Activated CD8-positive, alpha-beta memory T cell treated with anti-CD3 and anti-CD28 coated beads for 1 hour (primary cell): ENCODE measurements at regions not wholly inside any gene's neighbourhood (a gene's known extent, or its start where the extent isn't known, plus 50 kb on each side); places are given as distances from the start of the nearest gene placed in this dataset.

ENCODE experiments used
- DNase-seq, 2 donors: peaks; one replicate each; pipeline ENCODE4 v3.0.0-alpha.2; 2020; ENCODE audit warnings: low read depth in 1 of 2; ENCODE audit errors: extremely low read depth in 1 of 2

GRCh38 chr6:132972254-132972653 is 157.9 kb downstream of the RPS12 start:
- no peak for DNase-seq

- DNase-seq = no peak
Measured at GRCh38 chr6:132972971-132973370, 158.6 kb downstream of the RPS12 start.

- no peak for DNase-seq
Measured at GRCh38 chr6:132973514-132973993, 159.2 kb downstream of the RPS12 start.

- DNase-seq = no peak
Measured at GRCh38 chr6:132974122-132974521, 159.8 kb downstream of the RPS12 start.

GRCh38 chr6:132977413-132977812 is 163.0 kb downstream of the RPS12 start:
- DNase-seq = no peak

- no peak for DNase-seq
Measured at GRCh38 chr6:132978685-132979084, 164.3 kb downstream of the RPS12 start.

- no peak for DNase-seq
Measured at GRCh38 chr6:132993738-132994137, 179.4 kb downstream of the RPS12 start.

GRCh38 chr6:132995009-132995408 is 180.6 kb downstream of the RPS12 start:
- no peak for DNase-seq

- DNase-seq = no peak
Measured at GRCh38 chr6:132995432-132995831, 181.1 kb downstream of the RPS12 start.

GRCh38 chr6:132998418-132998817 is 184.0 kb downstream of the RPS12 start:
- DNase-seq = no peak

DNA sequence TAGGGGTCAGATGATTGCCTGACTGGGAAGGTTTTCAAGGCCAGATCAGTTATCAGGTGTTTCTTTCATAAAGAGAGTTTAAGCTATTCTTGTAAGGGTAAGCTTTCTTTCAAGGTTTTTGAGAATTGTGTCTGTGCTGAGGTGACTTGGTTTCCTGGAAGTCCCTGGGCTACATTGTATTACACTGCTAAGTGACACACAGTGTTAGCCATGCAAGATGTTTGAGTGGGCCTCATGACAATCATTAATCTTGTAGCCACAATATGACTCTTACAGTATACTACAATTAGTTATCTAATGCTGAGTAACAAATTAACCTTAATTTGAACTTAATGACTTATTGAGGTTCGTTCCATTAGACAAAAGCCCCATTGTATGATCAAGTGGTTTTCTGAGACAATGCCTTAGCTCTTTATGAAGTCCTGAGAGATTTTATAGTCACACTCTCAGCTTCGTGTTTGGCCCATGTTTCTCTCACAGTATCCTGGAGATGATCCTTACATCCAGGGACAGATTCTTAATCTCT is 186.7 kb downstream of the RPS12 start:
- no peak for DNase-seq

GRCh38 chr6:133004304-133004884 is 190.0 kb downstream of the RPS12 start:
- DNase-seq = no peak

DNA sequence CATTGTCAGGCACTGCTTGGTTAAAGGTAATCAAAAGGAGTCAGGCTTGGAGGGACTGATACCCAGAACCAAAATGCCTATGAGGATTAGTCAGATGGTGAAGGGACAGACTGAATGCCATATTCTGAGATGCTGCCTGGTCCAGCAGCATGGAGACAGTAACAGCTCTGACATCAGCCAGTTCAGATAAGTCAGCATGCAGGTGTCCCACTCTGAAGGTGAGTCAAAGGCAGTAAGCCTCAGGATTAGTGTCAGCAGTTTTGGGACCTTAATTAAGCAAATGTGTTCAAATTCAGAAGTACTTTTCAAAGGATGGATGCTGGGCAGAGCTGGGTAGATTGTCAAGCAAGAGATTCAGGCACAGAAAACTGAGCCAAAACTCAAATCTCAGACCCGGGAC is 198.4 kb downstream of the RPS12 start:
- DNase-seq = no peak

DNA sequence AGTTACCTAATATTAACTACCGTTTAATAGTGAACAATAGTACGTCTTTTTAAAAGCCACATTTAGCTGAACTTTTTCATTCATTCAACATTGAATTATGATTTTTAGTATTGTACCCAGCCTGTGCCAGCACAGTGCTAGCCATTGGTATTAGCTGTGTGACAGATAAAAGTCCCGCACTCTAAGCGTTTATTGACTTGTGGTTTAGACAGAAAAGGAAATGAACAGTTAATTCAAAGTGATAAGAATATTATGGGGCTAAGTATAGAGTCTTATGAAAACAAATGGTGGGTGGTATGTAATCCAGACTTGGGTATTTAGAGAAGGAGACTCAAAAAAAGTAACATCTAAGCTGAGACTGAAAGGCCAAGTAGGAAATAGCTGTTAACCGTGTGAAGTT is 202.3 kb downstream of the RPS12 start:
- no peak for DNase-seq

DNA sequence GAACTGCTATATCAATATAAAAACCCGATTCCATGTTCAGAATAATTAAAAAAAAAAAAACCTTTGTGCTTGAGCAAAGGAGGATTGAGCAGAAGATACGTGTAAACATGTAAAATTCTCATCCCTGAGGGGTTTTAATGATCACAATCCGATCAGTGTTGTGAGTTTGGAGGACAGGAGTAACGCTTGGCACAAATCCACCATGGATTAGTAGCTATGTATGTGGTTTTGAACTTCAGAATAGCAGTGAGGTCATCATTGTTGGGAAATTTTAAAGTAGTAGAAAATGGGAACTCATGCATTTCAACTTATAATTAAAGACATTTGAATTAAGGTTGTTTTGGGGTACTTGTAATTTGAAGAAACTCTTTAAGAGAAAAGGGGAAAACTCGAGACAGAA is 203.2 kb downstream of the RPS12 start:
- DNase-seq = no peak

- DNase-seq = no peak
Measured at GRCh38 chr6:133026705-133027104, 212.3 kb downstream of the RPS12 start.

GRCh38 chr6:133033263-133033662 is 207.9 kb upstream of the EYA4 start:
- no peak for DNase-seq

DNA sequence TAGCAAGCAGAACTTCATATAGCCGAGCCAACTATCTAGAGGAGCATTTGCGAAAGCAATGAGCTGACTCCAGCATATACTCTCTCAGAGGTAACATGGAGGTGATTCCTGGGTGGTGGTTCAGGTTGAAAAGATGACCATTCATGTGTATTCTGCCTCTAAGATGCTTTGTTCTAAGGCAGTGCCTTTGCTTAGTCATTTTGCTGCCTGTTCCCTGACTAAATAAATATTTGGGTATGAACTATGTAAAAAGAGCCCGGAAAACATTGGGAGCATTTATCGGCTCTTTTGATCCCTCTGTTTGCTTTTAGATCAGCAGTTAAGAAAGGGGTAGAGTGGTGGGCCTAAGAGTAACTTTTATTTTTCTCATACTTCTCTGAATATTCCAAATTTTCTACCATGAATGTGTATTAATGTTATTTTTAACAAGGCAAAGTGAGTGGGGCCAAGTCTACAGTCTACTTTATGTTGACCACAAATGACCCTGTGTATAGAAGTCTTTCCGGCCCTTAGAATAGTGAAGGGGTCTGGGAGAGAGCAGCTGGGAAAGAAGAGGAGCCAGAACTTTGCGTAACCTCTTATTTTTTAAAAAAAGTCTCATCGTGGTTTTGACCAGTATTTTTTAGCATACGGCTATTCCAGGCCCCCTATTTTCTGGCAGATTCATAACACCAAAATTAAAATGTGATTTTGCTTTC is 206.5 kb upstream of the EYA4 start:
- no peak for DNase-seq

DNA sequence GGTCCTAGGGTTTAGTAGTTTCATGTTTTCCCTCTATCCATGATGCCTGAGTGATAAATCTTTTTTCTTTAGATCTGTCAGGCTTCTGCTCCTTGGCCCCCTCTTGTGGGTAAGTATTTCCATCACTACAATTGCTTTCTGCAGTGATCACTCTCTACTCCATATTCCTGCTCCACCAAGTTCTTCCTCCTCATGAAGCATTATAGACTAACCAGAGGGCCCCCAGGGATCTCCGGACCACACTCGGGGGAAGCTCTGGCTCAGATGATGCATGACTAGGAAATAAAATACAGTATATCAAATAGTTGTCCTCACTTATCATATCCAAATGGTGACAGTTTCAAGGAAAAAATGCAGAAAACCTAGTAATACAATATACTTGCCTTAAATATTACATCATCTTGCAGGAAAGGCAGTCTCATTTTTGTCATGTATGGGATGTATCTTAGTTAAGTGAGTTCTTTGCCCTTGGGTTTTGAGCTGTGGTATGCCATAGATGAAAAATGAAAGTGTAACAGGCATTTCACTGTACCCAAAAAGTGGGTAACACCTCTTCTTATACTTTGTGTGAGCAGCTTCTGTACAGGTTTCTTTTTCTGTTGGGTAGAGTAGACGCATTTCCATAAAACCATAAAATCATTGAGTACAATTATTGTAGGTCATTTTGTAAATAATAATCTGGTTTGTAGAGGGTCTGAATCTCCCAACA is 200.9 kb upstream of the EYA4 start:
- no peak for DNase-seq

DNA sequence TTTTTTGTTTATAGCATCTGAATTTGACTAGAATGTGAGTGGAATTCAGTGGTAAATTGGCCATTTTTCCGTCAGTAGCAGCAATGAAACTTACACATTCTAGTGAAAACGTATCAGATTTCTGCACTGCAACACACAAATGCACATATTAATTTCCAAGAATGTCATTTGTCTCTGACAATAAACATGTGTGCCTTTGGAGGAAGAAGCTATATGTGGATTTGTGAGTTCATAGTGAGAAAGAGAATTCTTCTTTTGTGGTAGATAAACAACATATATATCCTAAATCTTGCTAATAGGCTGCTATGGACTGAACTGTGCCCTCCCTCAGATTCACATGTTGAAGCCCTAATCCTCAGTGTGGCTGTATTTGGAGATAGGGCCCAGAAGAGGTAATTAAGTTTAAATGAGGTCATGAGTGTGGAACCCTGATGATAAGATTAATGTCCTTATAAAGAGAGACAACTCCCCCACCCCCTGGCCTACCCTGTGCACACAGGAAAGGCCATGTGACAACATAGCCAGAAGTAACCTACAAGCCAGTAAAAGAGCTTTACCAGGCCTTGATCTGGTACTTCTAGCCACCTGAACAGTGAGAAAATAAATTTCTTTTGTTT is 200.2 kb upstream of the EYA4 start:
- DNase-seq = no peak

GRCh38 chr6:133042550-133043120 is 198.5 kb upstream of the EYA4 start:
- no peak for DNase-seq
